ENCODE measurements at regions not wholly inside any gene's neighbourhood (a gene's known extent, or its start where the extent isn't known, plus 50 kb on each side); places are given as distances from the start of the nearest gene placed in this dataset.

- no peaks in the 10 kb centered on the region for H3K36me3 ChIP-seq
- H3K9ac ChIP-seq, result no peak overlapping the region
- H3K4me1 ChIP-seq, result no peaks in the 10 kb centered on the region
- H3K4me3 ChIP-seq, result no peak overlapping the region
- TF ChIP-seq Cebpa-rat (IDR thresholded peaks at IDR 0.05), result no peak
- H3K27ac ChIP-seq, result no peak overlapping the region
- H3K9me3 ChIP-seq, result no peaks in the 10 kb centered on the region
- no peaks in the 10 kb centered on the region for H4K20me1 ChIP-seq
- no peak overlapping the region for H3K4me2 ChIP-seq
- H3K27me3 ChIP-seq, result no peaks in the 10 kb centered on the region
These were observed 1042.7 kb downstream of the MCTP2 start for GRCh38 chr15:95274101-95274500.

GRCh38 chr15:95277266-95277665, 1045.9 kb downstream of the MCTP2 start:
- TF ChIP-seq Cebpa-rat (IDR thresholded peaks at IDR 0.05), result no peak
- H3K9me3 ChIP-seq, result no peaks in the 10 kb centered on the region
- no peaks in the 10 kb centered on the region for H3K4me1 ChIP-seq
- H3K9ac ChIP-seq, result no peak overlapping the region
- no peak overlapping the region for H3K4me3 ChIP-seq
- H3K27me3 ChIP-seq, result no peaks in the 10 kb centered on the region
- no peak overlapping the region for H3K27ac ChIP-seq
- no peak overlapping the region for H3K4me2 ChIP-seq
- H3K36me3 ChIP-seq, result no peaks in the 10 kb centered on the region
- no peaks in the 10 kb centered on the region for H4K20me1 ChIP-seq

DNA sequence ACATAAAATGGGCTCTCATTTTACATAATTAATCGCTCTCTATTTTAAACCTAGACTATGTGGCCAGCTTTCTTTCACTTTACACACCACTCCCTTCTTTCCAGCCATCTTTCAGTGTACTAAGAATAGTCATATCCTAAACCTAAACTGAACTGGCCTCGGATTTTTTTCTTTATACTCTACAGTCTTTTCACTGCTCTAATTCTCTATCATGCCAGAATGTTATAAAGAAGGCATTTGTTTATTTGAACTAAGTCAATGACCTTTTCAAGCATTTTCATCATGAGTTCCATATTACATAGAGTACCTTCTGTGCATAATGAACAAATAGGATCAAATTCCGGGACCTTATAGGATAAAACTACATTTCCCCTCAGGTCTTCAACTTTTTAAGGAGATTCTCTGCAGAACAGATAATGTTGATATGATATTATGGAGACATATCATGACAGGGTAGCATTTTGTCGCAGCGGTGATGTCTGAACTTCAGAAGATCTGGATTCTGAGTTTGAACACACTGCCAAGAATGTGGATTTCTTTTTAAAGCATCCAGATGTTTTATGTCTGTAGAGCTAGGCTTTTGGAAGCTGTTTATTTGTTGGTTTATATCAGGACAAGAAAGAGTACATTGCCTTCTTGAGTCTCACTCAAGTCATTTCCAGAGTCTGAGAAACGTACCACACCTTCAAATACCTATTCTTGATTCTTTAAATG, 1047.3 kb downstream of the MCTP2 start:
- H3K4me2 ChIP-seq, result no peak overlapping the region
- no peak overlapping the region for H3K9ac ChIP-seq
- no peaks in the 10 kb centered on the region for H3K36me3 ChIP-seq
- H3K27me3 ChIP-seq, result no peaks in the 10 kb centered on the region
- no peaks in the 10 kb centered on the region for H4K20me1 ChIP-seq
- no peak for TF ChIP-seq Cebpa-rat (IDR thresholded peaks at IDR 0.05)
- H3K4me3 ChIP-seq, result no peak overlapping the region
- H3K9me3 ChIP-seq, result no peaks in the 10 kb centered on the region
- no peak overlapping the region for H3K27ac ChIP-seq
- no peaks in the 10 kb centered on the region for H3K4me1 ChIP-seq

DNA sequence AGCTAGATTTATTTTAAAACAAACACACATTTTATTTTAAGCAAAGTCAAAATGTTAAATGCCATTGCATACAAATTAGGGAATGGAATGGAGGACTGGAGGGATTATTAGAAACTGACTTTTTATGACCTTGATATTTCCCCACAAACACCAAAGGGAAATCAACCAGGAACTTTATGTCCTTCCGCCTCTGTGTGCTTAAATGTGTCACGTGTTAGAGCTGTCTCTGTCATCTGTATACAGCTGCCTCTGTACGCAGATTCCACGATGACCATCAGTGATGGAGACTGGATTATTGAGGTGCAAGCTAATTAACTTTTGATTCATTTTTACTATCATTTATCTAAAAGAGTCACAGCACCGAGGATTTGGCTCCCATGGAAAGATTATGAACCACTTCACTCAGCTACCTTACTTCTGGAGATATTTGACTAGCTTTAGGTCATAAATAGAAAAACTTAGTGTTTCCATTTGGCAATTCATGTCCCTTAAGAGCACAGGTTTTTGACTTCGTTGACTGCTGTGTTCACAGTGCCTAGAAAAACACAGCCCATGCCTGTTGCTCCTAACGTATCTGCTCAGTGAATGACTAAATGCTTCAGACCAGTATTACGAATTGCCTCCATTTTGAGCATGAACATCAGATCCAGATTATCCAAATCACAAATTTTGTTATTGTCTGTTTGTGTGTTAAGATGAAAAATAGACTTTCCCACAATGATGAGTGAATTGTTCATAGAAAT, 1048.1 kb downstream of the MCTP2 start:
- H3K4me1 ChIP-seq, result no peaks in the 10 kb centered on the region
- TF ChIP-seq Cebpa-rat (IDR thresholded peaks at IDR 0.05), result no peak
- no peak overlapping the region for H3K4me2 ChIP-seq
- H3K9ac ChIP-seq, result no peak overlapping the region
- no peak overlapping the region for H3K27ac ChIP-seq
- H4K20me1 ChIP-seq, result no peaks in the 10 kb centered on the region
- H3K36me3 ChIP-seq, result no peaks in the 10 kb centered on the region
- H3K4me3 ChIP-seq, result no peak overlapping the region
- no peaks in the 10 kb centered on the region for H3K9me3 ChIP-seq
- no peaks in the 10 kb centered on the region for H3K27me3 ChIP-seq

DNA sequence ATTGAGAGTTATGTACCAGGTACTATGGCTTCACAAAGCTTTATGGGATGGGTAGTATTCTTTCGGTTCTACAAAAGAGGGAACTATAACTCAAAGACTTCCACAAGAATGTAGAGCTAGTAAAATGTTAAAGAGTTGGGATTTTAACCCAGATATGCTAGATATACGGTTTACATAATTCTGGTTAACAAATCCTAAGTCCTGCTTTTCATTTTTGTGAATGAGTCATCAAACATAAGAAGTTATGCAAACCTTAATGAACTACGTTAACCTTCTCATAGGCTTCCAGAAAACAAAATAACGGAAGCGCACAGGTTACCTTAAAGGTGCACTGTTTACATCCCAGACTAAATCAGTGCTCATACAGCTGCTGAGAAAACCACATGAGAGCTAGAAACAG, 1049.3 kb downstream of the MCTP2 start:
- Histone ChIP-seq H3K4me2 (no peak overlapping the region), H3K4me1 (0 out of 2 replicates have a peak, but pooled peaks cover 6% of the 10 kb centered on the region)
- TF ChIP-seq Cebpa-rat (IDR thresholded peaks at IDR 0.05), result no peak

GRCh38 chr15:95281470-95281869, 1049.0 kb upstream of the NR2F2 start:
- H3K4me2 ChIP-seq, result no peak overlapping the region
- no peak overlapping the region for H3K4me3 ChIP-seq
- no peak overlapping the region for H3K9ac ChIP-seq
- TF ChIP-seq Cebpa-rat (IDR thresholded peaks at IDR 0.05), result no peak
- no peaks in the 10 kb centered on the region for H3K9me3 ChIP-seq
- no peak overlapping the region for H3K27ac ChIP-seq
- no peaks in the 10 kb centered on the region for H3K36me3 ChIP-seq
- H3K4me1 ChIP-seq, result 0 out of 2 replicates have a peak, but pooled peaks cover 6% of the 10 kb centered on the region
- no peaks in the 10 kb centered on the region for H3K27me3 ChIP-seq
- H4K20me1 ChIP-seq, result no peaks in the 10 kb centered on the region

More for the DNA sequence above, 1049.3 kb downstream of the MCTP2 start:
- no peaks in the 10 kb centered on the region for H3K9me3 ChIP-seq
- no peak overlapping the region for H3K9ac ChIP-seq
- no peak overlapping the region for H3K27ac ChIP-seq
- H3K27me3 ChIP-seq, result no peaks in the 10 kb centered on the region
- H3K4me3 ChIP-seq, result no peak overlapping the region
- H3K36me3 ChIP-seq, result no peaks in the 10 kb centered on the region
- no peaks in the 10 kb centered on the region for H4K20me1 ChIP-seq

DNA sequence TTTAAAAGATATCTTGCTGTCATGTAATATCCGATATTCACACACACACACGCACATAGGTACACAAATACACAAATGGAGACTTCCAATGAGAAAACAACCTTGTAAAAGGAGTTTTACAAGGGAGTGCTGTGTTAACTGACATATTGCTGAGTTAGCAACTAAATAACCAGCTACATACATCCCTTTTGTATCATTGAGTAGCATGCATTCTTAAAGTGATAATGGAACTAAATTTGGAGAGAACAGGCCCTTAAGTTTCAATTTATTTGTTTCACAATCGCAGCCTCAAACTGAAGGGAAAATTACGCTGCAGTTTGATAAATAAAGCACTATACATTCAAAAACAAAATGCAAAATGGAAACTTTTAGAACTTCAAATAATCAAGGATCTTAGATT, 1046.0 kb upstream of the NR2F2 start:
- no peak overlapping the region for H3K27ac ChIP-seq
- H3K27me3 ChIP-seq, result no peaks in the 10 kb centered on the region
- peak overlapping the region; percentile 15; the same call in 1 of the 2 replicates for H3K4me2 ChIP-seq
- no peak overlapping the region for H3K9ac ChIP-seq
- H3K9me3 ChIP-seq, result no peaks in the 10 kb centered on the region
- no peak overlapping the region for H3K4me3 ChIP-seq
- TF ChIP-seq Cebpa-rat (IDR thresholded peaks at IDR 0.05), result no peak
- H3K4me1 ChIP-seq, result 0 out of 2 replicates have a peak, but pooled peaks cover 6% of the 10 kb centered on the region
- H3K36me3 ChIP-seq, result no peaks in the 10 kb centered on the region
- no peaks in the 10 kb centered on the region for H4K20me1 ChIP-seq

DNA sequence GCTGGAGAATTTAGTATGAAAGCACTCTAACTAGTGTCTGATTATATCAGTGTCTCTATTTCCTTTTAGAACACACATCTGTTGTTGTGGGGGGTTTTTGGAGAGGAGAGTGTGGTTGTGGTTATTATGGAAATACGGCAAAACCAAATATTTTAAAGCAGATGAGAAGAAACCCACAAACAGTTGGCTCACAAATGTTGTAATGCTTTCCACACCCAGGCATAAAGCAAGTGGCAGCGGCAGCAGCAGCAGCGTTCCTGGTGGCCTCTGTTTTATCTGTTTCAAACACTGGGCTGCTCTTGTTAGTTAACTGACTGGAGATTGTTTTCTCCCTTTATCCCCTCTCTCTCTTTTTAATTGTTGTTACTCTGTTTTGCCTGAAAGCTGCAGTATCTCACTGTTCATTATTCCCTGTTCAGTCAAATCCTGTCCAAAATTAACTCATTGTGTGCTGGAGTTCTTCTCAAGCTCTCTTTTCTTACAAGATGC, 1045.5 kb upstream of the NR2F2 start:
- no peak overlapping the region for H3K9ac ChIP-seq
- no peak overlapping the region for H3K27ac ChIP-seq
- H3K36me3 ChIP-seq, result no peaks in the 10 kb centered on the region
- H3K27me3 ChIP-seq, result no peaks in the 10 kb centered on the region
- no peak for TF ChIP-seq Cebpa-rat (IDR thresholded peaks at IDR 0.05)
- peak overlapping the region; percentile 15; the same call in 1 of the 2 replicates for H3K4me2 ChIP-seq
- no peaks in the 10 kb centered on the region for H4K20me1 ChIP-seq
- no peak overlapping the region for H3K4me3 ChIP-seq
- 0 out of 2 replicates have a peak, but pooled peaks cover 6% of the 10 kb centered on the region for H3K4me1 ChIP-seq
- H3K9me3 ChIP-seq, result no peaks in the 10 kb centered on the region

DNA sequence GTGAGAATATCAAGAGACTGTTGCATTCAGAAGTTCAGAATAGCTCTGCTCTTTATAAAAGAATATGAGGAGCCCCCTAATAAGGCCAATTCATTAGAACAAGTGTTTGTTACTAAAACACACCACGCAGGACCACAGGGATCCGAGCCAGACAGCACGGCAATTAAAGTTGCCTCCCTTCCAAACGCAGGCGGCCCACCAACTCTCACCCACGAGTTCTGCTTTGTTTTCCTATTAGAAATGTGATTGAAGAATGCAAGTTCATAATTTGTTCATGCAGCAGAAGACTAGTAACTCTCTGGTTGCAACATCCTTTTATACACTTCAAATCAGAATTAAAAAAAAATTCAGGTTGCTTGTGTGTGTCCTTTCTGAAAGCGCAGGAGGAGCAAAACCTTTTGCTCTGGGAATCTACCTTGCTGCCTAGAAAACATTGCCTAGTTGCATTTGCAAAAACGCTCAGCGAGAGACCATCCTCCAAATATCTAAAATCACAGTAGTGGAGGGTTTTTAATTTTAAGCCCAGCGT, 1044.1 kb upstream of the NR2F2 start:
- Histone ChIP-seq H3K27ac (no peak overlapping the region), H3K4me2 (no peak overlapping the region), H3K9ac (no peak overlapping the region), H3K9me3 (no peaks in the 10 kb centered on the region), H3K4me1 (0 out of 2 replicates have a peak, but pooled peaks cover 6% of the 10 kb centered on the region), H3K27me3 (no peaks in the 10 kb centered on the region), H3K4me3 (no peak overlapping the region), H4K20me1 (no peaks in the 10 kb centered on the region), H3K36me3 (no peaks in the 10 kb centered on the region)
- no peak for TF ChIP-seq Cebpa-rat (IDR thresholded peaks at IDR 0.05)

DNA sequence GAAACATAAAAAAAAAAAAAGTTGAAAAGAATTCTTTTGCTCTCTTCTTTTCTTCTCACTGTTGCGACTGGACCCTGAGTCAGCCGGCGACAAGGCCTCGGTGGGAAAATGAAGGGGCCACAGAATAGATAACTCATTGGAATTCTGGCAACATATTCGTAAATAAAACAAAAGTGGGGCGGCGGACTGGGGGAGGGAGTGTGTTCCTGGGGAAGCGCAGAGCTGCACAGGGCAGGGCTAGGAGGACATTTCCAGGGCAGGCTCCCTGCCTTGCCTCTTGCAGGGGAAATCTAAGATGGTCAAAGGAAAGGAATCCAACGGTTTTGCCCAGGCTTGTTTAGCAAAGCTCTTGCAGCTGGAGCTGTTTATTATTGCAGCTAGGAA, 1042.8 kb upstream of the NR2F2 start:
- no peak for TF ChIP-seq Cebpa-rat (IDR thresholded peaks at IDR 0.05)
- no peaks in the 10 kb centered on the region for H3K36me3 ChIP-seq
- no peak overlapping the region for H3K27ac ChIP-seq
- H3K4me3 ChIP-seq, result no peak overlapping the region
- H4K20me1 ChIP-seq, result no peaks in the 10 kb centered on the region
- H3K9ac ChIP-seq, result no peak overlapping the region
- no peaks in the 10 kb centered on the region for H3K27me3 ChIP-seq
- no peaks in the 10 kb centered on the region for H3K9me3 ChIP-seq
- no peak overlapping the region for H3K4me2 ChIP-seq
- H3K4me1 ChIP-seq, result 0 out of 2 replicates have a peak, but pooled peaks cover 6% of the 10 kb centered on the region

Measured in BLaER1 (cell line).